Activated T-cell treated with anti-CD3 and anti-CD28 coated beads for 4 hours (primary cell): ENCODE measurements at regions not wholly inside any gene's neighbourhood (a gene's known extent, or its start where the extent isn't known, plus 50 kb on each side); places are given as distances from the start of the nearest gene placed in this dataset.

Experiments
- DNase-seq: peaks from one replicate; pipeline ENCODE4 v3.0.0-alpha.2; 2020

DNA sequence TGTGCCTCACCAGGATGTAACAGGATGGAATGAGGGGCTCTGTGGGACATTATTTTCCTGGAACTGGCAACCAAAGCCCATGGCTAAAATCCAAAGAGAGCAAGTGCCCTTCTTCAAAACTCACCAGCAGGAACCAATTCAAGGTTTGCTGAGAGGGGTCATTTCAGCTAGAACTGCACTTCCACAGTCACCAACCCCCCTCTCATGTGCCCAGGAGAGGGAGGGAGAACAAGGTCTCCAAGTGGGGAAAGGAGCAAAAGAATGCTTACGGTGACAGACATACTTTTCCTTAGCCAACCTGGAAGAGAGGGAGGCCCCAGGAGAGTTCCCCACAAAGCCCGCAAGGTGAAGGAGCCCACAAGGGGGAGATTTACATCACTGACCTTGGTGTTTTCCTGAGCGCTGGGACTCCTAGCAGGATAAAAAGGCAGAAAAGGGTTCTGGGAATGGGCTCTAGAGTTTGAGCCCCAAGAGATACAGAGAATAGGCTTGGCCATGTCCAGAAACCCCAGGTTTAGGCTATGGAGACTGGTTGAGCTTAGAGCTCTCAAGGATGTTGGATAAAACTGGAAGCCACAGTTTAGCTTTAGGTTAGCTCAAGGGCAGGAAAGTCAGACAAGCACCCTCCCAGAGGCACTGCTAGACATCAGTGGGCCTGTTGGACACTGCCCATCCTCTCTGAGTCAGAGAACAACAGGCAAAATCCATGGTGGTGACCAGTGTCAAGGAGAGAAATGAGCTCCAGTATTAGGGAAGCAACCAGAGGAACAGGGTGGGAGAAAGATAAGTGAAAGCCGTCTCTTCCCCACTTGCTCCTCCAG is 63.9 kb upstream of the GHITM start:
- DNase-seq = no peak

DNA sequence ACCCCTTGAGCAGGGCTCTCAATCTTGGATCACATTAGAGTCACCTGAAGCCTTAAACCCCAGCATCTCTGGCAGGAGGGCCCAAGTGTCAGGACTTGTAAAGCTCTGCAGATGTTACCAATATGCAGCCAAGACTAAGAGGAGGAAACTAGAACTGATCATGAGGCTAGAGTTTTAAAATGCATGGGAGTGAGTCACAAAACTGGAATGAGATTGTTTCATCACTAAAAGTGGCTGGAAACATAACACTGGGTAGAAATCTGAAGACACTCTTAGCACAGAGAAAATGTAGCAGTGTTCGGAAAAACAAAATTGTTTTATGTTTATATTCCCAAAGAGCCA is 63.3 kb upstream of the GHITM start:
- DNase-seq = no peak

DNA sequence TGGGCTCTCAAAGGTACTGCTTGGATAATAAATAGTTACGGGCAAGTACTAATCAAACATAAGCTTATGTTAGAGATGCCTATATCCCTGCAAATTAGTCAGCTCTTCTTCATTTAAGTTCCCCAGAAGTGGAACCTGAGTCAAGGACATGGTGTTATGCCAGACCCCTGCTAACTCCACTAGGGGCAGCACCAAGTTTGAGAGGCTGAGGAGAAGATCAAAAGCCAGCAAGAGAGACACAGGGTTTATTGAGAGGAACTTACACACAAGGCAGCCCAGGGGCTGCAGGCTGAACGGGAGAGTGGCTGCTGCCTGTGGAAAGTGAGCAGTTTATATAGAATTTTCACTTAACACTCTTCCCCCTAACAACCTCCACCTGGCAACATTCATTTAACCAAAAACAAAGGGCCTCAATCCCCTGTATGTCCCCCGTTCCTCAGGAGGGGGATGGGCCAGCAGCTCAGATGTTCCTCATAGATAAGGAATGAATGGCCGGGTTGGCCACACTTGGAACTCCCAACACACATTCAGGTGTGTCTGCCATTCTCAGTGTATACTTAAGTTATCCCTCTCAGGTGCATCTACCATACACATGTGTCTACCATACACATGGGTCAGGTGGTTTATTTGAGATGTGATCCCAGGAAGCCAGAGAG is 62.6 kb upstream of the GHITM start:
- no peak for DNase-seq

DNA sequence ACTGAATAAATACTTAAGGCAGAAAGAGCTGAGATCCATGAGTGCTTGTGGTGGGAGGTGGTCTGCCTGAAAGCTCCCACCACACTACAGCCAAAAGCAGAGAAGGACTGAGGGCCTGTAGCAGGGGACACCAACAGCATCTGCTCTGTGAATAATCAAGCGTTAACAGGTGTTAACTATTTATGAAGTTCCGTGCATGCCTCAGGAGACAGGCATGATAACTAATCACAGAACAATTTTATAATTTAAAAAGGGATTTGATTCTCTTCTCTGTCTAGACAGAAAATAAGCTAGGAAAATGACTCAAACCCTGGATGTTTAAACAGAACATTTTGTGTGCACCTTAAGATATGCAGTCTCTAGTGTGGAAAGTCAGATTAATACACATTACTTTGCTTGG is 61.5 kb upstream of the GHITM start:
- DNase-seq = no peak

DNA sequence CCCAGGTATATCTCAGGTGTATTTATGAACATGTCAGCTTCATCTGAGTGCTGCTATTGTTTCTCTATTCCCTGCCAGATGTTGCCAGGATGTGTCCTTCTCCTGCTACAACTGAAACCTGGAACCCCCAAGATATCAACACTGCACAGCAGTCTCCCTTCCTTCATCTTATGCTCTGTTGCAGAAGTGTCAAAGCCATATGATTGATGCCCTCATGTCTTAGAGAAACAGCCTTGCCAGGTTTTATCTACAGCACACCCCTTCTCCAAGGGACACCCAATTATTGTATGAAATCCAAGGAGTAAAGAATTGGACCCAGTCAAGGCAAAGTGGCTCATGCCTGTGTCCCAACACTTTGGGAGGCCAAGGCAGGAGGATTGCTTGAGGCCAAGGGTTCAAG is 60.5 kb upstream of the GHITM start:
- DNase-seq = no peak

DNA sequence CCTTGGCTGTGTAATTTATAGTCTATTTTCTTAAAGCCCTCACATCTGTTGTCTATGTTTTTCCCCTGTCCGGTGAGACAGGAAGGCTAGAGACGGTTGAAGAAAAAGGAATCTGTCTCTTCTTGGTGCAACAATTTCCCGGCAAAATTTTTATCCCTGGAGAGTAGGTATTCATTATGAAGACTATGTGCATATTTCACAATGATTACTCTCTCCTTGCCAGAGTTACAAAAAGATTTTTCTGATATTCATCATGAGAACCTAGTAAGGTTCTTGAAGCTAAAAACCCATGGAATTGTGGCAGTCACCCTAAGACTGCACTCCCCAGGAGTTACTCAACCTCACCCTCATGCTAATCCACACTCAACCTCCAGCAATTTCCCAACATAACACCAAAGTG is 55.0 kb upstream of the GHITM start:
- DNase-seq = no peak

DNA sequence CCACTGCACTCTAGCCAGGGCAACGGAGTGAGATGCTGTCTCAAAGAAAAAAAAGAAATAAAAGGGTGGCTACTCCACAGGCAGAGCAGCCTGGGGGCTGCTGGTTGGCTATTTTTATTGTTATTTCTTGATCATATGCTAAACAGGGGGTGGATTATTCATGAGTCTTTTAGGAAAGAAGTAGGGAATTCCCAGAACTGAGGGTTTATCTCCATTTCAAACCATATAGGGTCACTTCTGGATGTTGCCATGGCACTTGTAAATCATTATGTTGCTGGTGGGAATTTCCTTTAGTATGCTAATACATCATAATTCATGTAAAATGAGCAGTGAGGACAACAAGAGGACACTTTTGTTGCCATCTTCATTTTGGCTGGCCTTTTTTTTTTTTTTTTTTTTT is 52.1 kb upstream of the GHITM start:
- DNase-seq = no peak

DNA sequence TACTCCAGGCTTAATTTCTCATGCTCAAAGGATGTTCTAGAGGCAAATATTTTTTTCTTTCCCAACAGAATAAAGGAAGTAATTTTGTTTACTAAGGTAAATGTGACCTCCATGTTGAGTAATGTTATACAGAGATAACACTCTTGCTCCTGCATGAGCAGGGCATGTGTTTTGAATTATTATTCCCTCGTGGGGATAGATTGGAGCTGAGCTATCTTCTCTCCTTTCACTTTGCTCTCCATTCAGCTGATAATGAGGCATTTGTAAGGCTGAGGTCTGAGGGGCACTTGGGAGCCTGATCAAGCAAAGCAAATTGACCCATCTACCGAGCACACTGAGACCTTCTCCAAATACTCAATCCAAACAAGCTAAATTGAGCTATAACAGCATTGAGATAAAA is 50.7 kb upstream of the GHITM start:
- DNase-seq = no peak

DNA sequence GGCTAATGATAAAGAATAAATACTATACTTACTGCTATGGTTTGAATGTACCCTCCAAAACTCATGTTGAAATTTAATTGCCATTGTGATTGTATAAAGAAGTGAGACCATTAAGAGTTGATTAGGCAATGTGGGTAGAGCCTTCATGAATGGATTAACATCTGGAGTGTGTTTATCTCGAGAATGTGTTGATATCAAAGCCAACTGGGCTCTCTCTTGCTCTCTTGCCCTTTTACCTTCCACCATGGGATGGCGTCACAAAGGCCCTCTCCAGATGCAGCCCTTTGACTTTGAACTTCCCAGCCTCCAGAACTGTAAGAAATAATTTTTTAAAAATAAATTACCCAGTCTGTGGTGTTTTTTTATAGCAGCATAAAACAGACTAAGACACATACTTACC is 50.1 kb upstream of the GHITM start:
- DNase-seq = no peak
